SKM-1 (cell line): ENCODE measurements at regions not wholly inside any gene's neighbourhood (a gene's known extent, or its start where the extent isn't known, plus 50 kb on each side); places are given as distances from the start of the nearest gene placed in this dataset.
"Not testable (repeated sequence)": the region's sequence is repeated elsewhere in the genome, so short reads cannot be mapped to it uniquely, and the experiment has no call there.

Experiments used
- DNase-seq: peaks from one replicate; lab custom pipeline; 2025; ENCODE audit not compliant: unreplicated experiment; lab: John Stamatoyannopoulos, UW

DNA sequence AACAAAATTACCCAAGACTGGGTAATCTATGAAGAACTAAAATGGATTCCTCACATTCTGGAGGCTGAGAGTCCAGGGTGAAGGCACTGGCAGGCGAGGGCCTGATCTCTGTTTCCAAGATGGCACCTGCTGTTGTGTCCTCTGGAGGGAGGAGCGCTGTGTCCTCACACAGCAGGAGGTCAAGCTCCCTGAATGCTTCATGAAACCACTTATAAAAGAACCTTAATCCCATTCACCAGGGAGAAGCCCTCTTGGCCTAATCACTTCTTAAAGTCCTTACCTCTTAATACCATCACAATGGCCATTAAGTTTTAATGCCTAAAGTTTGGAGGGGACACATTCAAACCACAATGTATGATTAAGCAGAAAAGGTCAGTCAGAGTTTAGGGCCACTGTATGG, 172.4 kb downstream of the EMP1 start:
- DNase-seq, result no peak

DNA sequence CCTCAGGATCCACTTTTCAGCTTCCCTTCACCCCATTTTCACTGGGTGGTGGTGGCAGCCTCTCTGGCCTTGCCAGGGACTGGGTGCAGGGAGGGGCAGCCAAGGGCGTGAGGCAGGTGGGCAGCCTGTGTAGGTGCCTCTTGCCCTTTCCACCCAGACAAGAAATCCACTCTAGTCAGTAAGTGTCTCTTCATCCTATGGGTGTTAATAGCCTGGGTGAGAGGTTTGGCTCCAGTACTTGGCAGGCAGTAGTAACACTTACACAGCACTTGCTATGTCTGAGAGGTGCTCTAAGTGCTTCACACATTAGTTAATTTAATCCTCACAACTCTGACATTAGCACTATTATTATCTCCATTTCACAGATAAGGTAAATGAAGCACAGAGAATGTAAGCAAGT, 171.9 kb downstream of the EMP1 start:
- DNase-seq, result no peak

DNA sequence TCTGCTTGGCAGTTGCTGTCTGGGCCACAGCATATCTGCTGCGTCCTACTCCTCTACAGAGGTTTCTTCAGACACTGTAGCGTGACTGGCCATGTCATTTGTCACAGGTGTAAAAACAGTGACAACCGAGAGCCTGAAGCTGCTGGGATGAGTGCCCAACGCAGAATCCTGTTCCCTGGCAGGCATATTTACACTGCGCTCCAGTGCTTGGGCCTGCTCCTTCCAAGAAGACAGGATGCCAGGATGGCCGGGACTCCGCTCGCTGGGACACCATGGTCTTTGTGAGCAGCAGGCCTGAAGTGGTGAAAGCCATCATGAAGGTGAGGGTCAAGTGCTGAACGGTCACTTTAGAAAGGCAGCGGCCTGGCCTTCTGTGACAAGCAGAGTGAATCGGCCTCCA, 171.4 kb downstream of the EMP1 start:
- DNase-seq, result no peak

DNA sequence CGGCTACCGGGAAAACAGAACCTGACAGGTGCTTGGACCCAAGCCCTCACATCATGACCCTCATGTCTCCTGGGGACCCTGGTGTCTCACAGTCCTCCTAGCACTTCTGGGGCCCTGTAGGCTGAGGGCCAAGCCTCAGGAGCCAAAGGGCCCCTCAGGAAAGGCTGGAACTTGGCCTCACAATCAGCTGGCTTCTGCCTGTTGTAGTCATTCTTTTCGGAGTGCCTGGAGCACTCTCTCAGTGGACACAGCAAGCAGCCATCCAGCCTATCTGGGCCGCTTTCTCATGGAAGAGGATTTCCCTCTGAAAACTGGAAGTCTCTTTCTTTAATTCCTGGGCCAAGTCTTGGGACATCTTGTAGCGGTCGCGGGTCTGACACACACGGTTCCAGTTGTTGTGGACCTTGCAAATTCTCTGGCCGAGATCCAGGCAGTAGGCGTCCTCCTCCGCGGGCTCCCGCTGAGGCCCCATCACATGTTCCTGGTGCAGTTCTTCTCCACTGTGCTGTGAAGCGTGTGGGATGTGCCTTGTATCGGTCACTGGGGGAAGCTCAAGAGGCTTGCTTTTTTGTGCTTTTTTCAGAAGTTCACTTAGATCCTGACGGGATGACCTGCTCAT, 169.3 kb downstream of the EMP1 start:
- DNase-seq, result no peak

DNA sequence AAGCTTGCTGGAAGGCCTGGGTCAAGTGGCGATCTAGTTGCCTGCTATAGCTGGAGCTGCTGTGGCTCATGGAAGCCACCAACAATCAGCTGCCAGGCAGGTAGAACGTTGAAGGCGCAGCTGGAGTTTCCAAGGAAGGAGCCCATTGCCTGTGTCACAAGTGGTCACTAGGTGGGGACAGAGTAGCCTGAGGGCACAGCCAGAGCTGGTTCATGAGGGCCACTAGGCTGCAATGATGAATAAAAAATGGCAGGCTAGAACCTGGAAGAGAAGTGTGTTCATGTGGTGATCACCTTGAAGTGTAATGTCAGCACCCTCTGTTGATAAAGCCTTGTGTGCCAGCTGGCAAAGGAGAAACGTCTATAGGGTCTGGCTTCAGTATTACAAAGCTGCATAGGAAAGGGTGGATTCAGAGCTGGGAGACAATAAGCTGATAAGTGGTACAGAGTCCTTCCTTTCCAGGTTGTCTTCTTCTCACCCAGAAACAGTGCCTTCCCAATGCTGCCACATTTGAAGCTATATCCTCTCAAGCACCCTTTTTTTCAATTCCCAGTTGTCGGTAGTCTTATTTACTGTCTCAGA, 165.8 kb downstream of the EMP1 start:
- DNase-seq, result no peak

DNA sequence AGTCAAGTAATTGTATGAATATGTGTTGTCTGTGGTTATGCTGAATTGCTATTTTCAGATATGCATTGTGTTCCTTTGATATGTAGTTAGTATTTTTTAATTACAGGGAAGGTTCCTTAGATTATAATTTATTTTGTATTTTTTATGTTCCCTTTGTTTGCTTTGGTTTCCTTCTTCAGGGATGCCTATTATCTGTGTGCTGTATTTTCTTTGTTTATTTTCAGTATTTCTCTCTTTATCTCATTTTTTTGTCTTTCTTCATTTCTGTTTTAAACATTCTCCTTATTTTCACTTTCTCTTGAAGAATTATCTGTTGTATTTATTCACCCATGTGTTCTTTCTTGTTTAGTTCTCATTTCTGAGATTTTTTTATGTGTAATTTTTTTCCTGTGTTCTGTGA, 163.1 kb downstream of the EMP1 start:
- no peak for DNase-seq

DNA sequence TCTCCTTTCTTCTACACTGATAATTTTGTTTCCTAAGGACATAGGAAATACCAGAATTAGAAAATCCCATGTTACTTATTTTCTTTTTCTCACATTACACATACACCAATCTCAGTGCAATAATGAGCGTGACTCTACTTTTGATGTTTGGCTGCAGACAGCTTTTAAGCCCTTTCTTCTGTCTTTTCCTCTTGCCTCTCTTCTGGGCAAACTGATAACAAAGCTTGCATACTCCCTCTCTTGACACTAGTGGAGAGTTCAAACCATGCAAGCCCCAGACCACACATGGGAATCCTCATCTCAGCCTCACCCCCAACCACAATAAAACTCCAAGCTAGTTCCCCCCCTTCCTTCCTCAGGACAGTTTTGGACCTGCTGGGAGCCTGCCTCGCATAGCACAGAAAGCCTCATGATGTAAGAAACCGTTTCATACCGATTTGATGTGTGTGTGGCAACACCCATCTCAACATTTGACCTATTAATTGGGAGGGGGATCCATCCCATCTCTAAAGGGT, 161.9 kb downstream of the EMP1 start:
- no peak for DNase-seq

DNA sequence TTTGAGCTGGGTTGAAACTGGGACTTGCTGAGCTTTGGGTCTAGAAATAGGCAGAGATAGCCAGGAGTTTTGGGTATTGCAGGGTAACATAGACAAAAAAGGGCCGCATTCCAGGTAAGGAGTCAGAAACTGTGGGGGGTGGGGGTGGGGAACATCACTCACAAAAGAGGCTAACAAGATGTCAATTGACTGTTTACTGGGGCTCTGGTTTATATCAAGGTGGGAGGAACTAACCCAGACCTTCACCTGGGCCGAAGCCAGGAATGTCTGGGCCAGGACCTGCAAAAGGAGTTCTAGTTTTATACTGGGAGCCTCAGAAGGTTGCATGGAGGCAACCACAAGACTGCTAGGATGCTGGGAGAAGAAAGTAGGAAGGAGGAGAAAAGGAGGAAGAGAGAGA, 154.4 kb downstream of the EMP1 start:
- no peak for DNase-seq

DNA sequence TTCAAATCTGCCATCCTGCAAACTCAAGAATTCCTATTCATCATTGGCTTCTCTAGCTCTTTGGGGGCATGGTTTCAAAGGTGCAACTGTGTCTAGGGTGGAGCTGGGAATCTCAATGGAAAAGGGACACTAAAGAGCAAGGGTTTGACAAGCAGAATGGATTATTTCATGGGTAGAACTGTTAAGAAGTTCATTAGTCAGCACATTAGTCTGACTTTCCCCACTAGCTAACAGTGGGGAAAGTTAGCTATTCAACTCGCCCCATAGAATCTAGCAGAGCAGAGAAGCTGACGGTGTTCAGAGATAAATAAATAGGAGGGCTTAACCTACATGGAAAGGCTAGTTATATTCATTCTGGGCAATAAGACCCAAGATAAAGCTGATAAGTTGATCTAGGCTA, 153.9 kb downstream of the EMP1 start:
- DNase-seq, result no peak

DNA sequence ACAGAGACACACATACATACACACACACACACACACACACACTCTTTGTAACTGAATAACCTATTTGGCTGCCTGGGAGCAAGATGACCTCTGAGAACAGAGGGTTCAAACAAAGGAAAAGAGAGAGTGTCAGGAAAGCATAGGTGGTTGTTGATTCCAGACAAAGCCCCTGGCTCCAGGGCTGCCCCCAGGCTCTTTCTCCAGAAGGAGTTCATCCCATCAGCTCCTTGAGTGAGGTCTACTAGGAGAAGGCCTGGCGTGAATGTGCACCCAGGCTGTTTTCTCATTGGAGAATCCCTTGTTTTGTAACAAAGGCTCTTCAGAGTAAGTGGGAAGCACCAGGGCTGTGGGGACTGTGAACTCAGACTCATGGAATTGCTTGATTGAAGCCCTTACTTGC, 151.9 kb downstream of the EMP1 start:
- no peak for DNase-seq

DNA sequence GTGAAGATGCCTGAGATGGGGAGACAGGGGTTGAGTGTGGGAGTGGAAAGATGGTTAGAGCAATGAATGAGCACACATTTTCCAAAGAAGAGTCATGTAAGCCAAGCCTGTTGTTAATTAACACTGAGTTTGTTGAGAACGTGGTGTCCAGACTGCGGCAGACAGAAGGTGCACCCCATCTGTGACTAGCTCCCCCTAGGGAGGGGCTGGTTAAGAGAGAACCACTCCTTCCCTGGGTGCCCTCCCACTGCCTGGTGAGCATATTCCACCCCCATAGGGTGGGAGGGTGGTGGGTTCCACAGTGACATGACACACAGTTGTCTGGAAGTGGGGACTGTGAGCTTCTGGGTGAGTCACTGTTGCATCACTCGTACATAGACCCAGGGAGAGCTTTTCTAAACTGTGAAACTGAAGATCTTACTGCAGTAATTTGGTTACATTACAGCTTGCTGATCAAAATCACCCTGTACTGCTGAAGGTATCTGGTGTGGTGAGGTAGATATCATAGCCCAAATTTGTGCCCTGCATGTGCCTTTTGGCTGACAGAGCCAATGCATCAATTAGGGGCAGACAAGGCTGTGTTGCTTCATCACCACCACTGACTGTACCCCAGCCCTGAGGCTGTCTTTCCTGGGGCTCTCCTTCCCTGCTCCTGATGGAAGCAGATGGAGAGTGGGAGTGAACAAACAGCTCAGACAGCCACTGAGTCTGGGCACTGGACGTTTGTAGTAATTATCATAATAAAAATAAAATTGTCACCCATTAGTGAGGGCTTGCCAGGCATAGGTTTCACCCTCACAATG, 150.9 kb downstream of the EMP1 start:
- no peak for DNase-seq

DNA sequence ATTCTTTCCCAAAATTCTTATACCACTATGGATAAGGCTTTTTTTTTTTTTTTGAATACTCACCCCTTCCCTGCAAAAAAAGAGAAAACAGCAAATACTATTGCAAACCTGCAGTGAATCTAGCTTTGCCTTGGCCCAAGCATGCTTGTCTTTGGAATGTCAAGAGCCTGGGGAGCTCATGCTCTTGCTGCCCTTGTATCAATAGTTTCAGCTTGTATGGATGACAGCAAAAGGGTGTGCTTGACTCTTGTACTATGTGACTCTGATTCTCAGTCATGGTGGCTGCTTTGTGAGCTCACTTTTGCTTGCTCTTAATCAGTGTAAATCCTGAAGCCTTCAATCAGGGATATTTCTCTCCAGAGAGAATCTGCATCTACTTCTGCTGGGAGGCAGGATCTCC, 149.2 kb downstream of the EMP1 start:
- DNase-seq, result no peak

DNA sequence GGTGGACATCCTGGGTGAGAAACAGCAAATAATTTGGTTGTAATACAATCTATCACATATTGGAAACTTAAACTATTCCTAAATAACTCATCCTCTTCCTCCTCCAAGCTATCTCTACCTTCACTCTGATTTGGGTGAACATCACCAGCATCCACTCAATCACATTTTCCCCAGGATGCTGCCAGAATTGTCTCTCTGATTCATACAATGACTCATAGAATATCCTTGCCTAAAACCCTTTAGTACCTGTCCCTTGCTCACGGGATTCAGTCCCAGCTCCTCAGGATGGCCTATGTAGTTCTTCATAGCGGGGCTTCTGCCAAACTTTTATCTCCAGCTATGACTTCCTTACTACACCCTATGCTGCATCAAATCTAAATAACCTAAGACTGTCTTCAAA, 146.8 kb downstream of the EMP1 start:
- no peak for DNase-seq

DNA sequence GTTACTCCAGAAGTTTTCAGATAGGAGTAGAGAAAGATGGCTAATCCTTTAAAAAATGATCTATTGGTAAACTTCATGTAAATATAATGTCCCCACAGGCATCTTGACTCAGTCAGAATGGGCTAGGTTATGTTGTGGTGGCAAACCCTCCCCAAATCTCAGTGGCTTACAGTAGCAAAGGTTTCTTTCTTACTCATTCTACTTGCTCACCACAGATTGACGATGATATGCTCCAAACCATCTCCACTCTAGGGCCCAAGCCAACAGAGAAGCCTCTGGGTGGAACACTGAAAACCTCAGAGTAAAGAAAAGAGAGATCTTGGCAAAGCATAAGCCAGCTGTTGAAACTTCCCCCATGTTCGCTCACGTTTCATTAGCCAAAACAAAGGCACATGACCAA, 146.4 kb downstream of the EMP1 start:
- no peak for DNase-seq

DNA sequence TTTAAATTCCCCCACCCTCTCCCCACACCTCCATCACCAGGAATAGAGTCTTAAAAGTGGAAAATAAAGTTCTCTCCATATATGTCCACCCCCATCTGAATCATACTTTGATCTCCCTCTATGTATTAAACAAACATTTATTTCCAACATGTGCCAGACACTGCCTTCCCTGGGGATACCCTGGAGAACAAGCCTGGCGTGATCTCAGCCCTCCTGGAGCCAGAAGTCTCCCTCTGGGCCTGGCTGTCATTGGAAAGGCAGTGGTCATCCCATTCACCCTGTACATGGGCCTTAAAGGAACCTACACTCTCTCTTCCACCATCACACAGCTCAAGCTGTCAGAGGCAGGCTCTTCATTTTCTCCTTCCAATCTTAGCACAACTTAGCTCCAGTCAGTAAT, 143.6 kb downstream of the EMP1 start:
- no peak for DNase-seq

DNA sequence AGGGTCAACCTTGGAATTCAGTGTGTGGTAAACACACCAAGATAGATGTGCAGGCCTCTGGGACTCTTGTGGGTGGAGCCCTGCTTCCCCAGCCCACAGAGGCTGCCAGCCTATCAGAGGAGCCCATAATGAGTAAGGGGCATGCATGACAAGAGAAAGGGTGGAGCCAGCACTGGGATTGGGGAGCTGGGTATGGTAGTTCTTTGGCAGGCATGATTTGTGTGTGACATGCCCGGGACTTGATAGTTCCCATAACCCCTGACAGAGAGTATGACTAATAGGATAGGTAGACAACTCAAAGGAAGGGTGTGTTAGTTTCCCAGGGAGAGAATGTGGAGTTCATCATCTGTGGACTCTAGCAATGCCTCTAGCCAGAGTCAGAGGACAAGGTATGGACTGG, 143.0 kb downstream of the EMP1 start:
- DNase-seq, result no peak

DNA sequence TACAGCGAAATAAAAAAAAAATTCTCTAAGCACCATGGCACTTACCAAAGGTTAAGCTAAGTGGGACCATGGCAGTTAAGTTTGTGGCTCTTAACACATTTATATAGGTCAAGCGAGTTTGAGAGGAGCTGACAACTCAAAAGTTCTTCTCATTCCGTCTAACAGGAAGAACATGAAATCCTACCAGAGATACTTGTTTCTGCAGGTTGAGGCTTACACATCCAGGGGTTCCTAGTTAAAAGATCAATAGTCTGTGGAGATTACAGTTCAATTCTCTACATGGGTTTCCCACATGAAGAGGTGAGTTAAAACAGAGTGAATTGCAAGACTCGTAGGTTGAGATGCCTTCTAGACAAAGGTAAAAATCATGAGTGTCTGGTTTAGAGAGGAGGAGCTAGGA, 142.6 kb downstream of the EMP1 start:
- no peak for DNase-seq

DNA sequence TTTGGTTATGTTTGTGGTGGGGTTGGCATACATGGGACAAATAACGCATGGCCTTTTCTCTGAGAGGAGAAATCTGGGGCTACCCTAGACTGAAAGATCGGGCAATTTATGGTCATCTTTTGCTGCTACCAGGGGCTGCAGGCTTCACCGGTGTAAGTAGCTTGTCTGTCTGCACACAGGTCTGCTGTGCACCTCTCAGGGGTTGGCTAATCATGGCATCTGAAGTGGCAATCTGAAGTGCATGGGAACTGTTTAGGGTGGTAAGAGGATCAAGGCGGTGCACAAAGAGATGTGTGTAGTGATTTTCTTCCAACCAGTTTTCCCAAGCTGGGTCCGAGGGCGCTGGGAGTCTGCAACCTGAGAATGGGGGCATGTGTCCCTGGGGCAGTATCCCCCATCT, 141.3 kb downstream of the EMP1 start:
- DNase-seq, result no peak

DNA sequence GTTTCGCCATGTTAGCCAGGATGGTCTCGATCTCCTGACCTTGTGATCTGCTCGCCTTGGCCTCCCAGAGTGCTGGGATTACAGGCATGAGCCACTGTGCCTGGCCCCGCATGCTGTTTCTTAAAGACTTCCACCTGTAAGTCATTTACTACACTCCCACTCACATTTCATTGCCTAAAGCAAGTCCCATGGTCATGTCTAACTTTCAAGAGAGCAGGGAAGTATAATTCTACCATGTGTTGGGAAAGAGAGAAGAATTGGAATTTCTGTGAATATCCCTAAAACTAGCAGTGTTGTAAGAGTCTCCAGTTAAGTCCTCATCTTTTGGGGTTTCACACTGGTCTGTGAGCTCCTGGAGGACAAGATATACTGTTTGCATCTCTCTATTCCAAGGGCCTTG, 139.7 kb downstream of the EMP1 start:
- DNase-seq, result no peak

DNA sequence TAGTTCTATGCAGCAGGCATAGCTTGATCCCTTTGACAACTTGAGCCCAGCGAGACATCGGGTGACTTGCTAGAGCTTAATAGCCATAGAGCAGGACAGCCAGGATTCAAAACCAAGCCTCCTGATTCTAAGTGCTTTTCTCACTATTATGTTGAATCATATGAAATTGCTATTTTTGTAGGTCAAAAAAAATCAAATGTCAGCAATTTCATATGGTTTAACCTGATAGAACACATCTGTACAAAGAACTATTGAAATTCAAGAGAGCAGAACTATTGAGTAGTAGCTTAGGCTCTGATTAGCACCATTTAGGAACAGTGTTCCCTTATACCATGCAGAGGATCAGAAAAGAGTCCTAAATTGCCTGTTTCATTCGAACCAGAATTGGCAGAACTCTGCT, 132.0 kb downstream of the EMP1 start:
- DNase-seq, result no peak

DNA sequence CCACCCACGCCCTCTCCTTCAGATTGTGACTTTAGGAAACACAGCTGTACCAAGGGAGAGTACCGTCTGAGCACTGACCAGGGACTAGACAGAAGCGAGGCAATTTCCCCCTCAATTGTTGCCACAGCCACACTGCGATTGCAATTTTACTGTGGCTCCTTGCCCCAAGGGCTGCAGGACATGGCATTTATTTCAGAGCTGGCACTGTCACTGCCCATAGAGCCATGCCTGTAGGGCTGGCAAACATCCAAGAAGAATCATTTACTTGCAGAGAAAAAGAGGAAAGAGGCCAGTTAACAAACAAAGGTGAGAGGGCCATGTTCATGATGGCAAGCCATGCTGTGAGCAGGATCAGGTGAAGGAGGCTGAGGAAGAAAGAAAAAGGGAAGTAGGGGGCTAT, 129.6 kb downstream of the EMP1 start:
- no peak for DNase-seq

DNA sequence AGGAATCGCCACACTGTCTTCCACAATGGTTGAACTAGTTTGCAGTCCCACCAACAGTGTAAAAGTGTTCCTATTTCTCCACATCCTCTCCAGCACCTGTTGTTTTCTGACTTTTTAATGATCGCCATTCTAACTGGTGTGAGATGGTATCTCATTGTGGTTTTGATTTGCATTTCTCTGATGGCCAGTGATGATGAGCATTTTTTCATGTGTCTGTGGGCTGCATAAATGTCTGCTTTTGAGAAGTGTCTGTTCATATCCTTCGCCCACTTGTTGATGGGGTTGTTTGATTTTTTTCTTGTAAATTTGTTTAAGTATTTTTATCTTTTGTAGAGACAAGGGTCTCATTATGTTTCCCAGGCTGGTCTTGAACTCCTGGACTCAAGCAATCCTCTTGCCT, 128.5 kb downstream of the EMP1 start:
- not testable (repeated sequence) for DNase-seq
